IMR-90 (cell line): ENCODE measurements at regions not wholly inside any gene's neighbourhood (a gene's known extent, or its start where the extent isn't known, plus 50 kb on each side); places are given as distances from the start of the nearest gene placed in this dataset.

ENCODE experiments used
- ATAC-seq: fragments of 200-7000 bp; cut with Tn5 transposase; 2 replicates; pipeline ENCODE4 v1.9.1; 2020; ENCODE audit warnings: low read depth, mild to moderate bottlenecking, moderate library complexity
- BruUV-seq: library from RNA; stranded (reverse); fragments of 400-500 nt; replicated peaks from 2 replicates; lab custom pipeline; 2021; lab: Mats Ljungman, UMichigan
- CTCF ChIA-PET: fragments of 300-600 bp; formaldehyde crosslinking; extraction: SDS; loops from one replicate; lab custom pipeline; 2021; ENCODE audit warnings: antibody characterized with exemption; lab: Yijun Ruan, JAX
- POLR2A ChIA-PET: fragments of 300-600 bp; sonication (Branson Sonifier 250); formaldehyde crosslinking; loops from one replicate; lab custom pipeline; 2022; ENCODE audit warnings: antibody characterized with exemption; ENCODE audit not compliant: unreplicated experiment; lab: Charles Lee
- DNase-seq: peaks from one replicate; pipeline ENCODE4 v3.0.0; 2013
- H2AFZ ChIP-seq: replicated peaks from 2 replicates; pipeline ENCODE3; 2013; ENCODE audit warnings: low read length, mild to moderate bottlenecking; ENCODE audit not compliant: poor library complexity
- H2AK5ac ChIP-seq: 2 replicates; pipeline ENCODE4 v1.6.1; 2013; ENCODE audit warnings: low read depth, low read length, inconsistent platforms
- H2AK9ac ChIP-seq: replicated peaks from 2 replicates; pipeline ENCODE3; 2013; ENCODE audit warnings: mild to moderate bottlenecking, low read depth, low read length, moderate library complexity; ENCODE audit not compliant: poor library complexity
- H2BK120ac ChIP-seq: 2 replicates; pipeline ENCODE4 v1.6.1; 2013; ENCODE audit warnings: low read depth, low read length, inconsistent platforms
- H2BK15ac ChIP-seq: 3 replicates; pipeline ENCODE4 v1.6.1; 2013; ENCODE audit warnings: low read depth, low read length, inconsistent platforms
- H2BK20ac ChIP-seq: 2 replicates; pipeline ENCODE4 v1.6.1; 2013; ENCODE audit warnings: low read depth, mild to moderate bottlenecking, inconsistent platforms, low read length, moderate library complexity
- H2BK5ac ChIP-seq: 2 replicates; pipeline ENCODE4 v1.6.1; 2013; ENCODE audit warnings: mild to moderate bottlenecking, low read depth, low read length, inconsistent platforms; ENCODE audit not compliant: poor library complexity, severe bottlenecking
- H3K14ac ChIP-seq: replicated peaks from 2 replicates; pipeline ENCODE4 v1.6.1; 2013; ENCODE audit warnings: low read depth, low read length, inconsistent platforms
- H3K18ac ChIP-seq: 2 replicates; pipeline ENCODE4 v1.6.1; 2013; ENCODE audit warnings: low read depth, low read length, control low read depth
- H3K23ac ChIP-seq: 2 replicates; pipeline ENCODE4 v1.6.1; 2013; ENCODE audit warnings: low read depth, low read length, inconsistent platforms
- H3K27ac ChIP-seq: 2 replicates; pipeline ENCODE4 v1.5.1; 2013; ENCODE audit warnings: mild to moderate bottlenecking, control low read depth, low read length; ENCODE audit not compliant: insufficient read depth
- H3K27me3 ChIP-seq: 2 replicates; pipeline ENCODE4 v1.6.1; 2013; ENCODE audit warnings: low read length; ENCODE audit not compliant: control insufficient read depth, insufficient read depth
- H3K36me3 ChIP-seq: 2 replicates; pipeline ENCODE4 v1.6.1; 2013; ENCODE audit warnings: low read length, mixed read lengths; ENCODE audit not compliant: control insufficient read depth, insufficient read depth
- H3K4ac ChIP-seq: 2 replicates; pipeline ENCODE4 v1.6.1; 2013; ENCODE audit warnings: low read depth, low read length, inconsistent platforms
- H3K4me1 ChIP-seq: 2 replicates; pipeline ENCODE4 v1.6.1; 2013; ENCODE audit warnings: low read length, mixed read lengths; ENCODE audit not compliant: control insufficient read depth, insufficient read depth
- H3K4me2 ChIP-seq: 2 replicates; pipeline ENCODE4 v1.6.1; 2013; ENCODE audit warnings: low read depth, mild to moderate bottlenecking, control low read depth, low read length, moderate library complexity
- H3K4me3 ChIP-seq: 2 replicates; pipeline ENCODE4 v1.5.1; 2013; ENCODE audit warnings: low read depth, mild to moderate bottlenecking, control low read depth, low read length, moderate library complexity; ENCODE audit not compliant: insufficient read depth
- H3K56ac ChIP-seq: 2 replicates; pipeline ENCODE4 v1.6.1; 2013; ENCODE audit warnings: low read length, inconsistent platforms; ENCODE audit not compliant: insufficient read depth; ENCODE audit errors: extremely low read depth
- H3K79me1 ChIP-seq, 2 experiments: 2 replicates each; pipeline ENCODE4 v1.6.1; 2013; ENCODE audit warnings: low read length in 2 of 2, inconsistent platforms in 1 of 2, low read depth in 1 of 2
- H3K9ac ChIP-seq: 2 replicates; pipeline ENCODE4 v1.6.1; 2013; ENCODE audit warnings: low read depth, low read length, control low read depth
- H3K9me1 ChIP-seq: 2 replicates; pipeline ENCODE4 v1.6.1; 2013; ENCODE audit warnings: low read length, inconsistent platforms; ENCODE audit not compliant: insufficient read depth
- H3K9me3 ChIP-seq: 2 replicates; pipeline ENCODE4 v1.6.1; 2013; ENCODE audit warnings: low read length; ENCODE audit not compliant: control insufficient read depth, insufficient read depth
- H4K20me1 ChIP-seq: 2 replicates; pipeline ENCODE4 v1.6.1; 2013; ENCODE audit warnings: low read length, inconsistent platforms; ENCODE audit not compliant: insufficient read depth
- H4K5ac ChIP-seq: 2 replicates; pipeline ENCODE4 v1.6.1; 2013; ENCODE audit warnings: mild to moderate bottlenecking, low read depth, low read length, control low read depth
- H4K8ac ChIP-seq, 2 experiments: 2 replicates each; pipeline ENCODE4 v1.6.1; 2013; ENCODE audit warnings: low read depth in 2 of 2, low read length in 2 of 2, control low read depth in 1 of 2, inconsistent platforms in 1 of 2
- H4K91ac ChIP-seq: 2 replicates; pipeline ENCODE4 v1.6.1; 2013; ENCODE audit warnings: low read depth, low read length, inconsistent platforms; ENCODE audit not compliant: insufficient read depth
- BHLHE40 ChIP-seq: fragments of 150-350 bp; IDR thresholded peaks from 2 replicates; pipeline ENCODE4 v1.6.1; 2016; ENCODE audit warnings: mild to moderate bottlenecking, low read depth, low read length
- ELK1 ChIP-seq: fragments of 150-350 bp; IDR thresholded peaks from 2 replicates; pipeline ENCODE4 v1.6.1; 2016; ENCODE audit warnings: low read depth, mild to moderate bottlenecking, low read length, moderate library complexity, borderline replicate concordance
- FOS ChIP-seq: fragments of 150-350 bp; IDR thresholded peaks from 2 replicates; pipeline ENCODE4 v1.6.1; 2016; ENCODE audit warnings: low read depth, low read length
- MAFK ChIP-seq: IDR thresholded peaks from 2 replicates; pipeline ENCODE4 v1.6.1; 2012; ENCODE audit warnings: low read depth, low read length, improper control_type of control experiment
- MXI1 ChIP-seq: IDR thresholded peaks from 2 replicates; pipeline ENCODE4 v1.6.1; 2012; ENCODE audit warnings: low read depth, mild to moderate bottlenecking, low read length, moderate library complexity, borderline replicate concordance
- RAD21 ChIP-seq: IDR thresholded peaks from 2 replicates; pipeline ENCODE4 v1.6.1; 2012; ENCODE audit warnings: low read length, improper control_type of control experiment
- RCOR1 ChIP-seq: IDR thresholded peaks from 2 replicates; pipeline ENCODE4 v1.6.1; 2012; ENCODE audit warnings: mild to moderate bottlenecking, low read length, improper control_type of control experiment; ENCODE audit not compliant: insufficient replicate concordance
- RFX5 ChIP-seq: IDR thresholded peaks from 2 replicates; pipeline ENCODE4 v1.8.0; 2012; ENCODE audit warnings: low read depth, mild to moderate bottlenecking, low read length, moderate library complexity
- USF2 ChIP-seq: fragments of 150-350 bp; IDR thresholded peaks from 2 replicates; pipeline ENCODE4 v1.6.1; 2017; ENCODE audit warnings: mild to moderate bottlenecking, antibody characterized with exemption, low read length, low read depth
- WGBS, 2 experiments: methylation state at CpG; one replicate each; pipeline versions ENCODE4 v1.1.5 to v1.1.7; 2013; ENCODE audit warnings: missing lambda C conversion rate in 2 of 2; ENCODE audit not compliant: insufficient read length in 1 of 2; ENCODE audit errors: extremely low coverage in 2 of 2; 5-methylcytosine and 5-hydroxymethylcytosine counted together
- dilution Hi-C: fragments of 300-500 bp; cut with HindIII; formaldehyde crosslinking; loops from one replicate; pipeline ENCODE4 v1.14.3; 2018; ENCODE audit warnings: low sequenced_read_pairs; ENCODE audit not compliant: unreplicated experiment
- in situ Hi-C: fragments of 300-500 bp; cut with MboI; formaldehyde crosslinking; loops from 3 replicates; pipeline ENCODE4 v1.14.3; 2019; ENCODE audit warnings: low sequenced_read_pairs, inconsistent platforms, mixed read lengths
- intact Hi-C: fragments of 100-400 bp; cut with micrococcal nuclease; formaldehyde crosslinking; loops from 2 replicates; pipeline ENCODE4 v1.10.0; 2022

GRCh38 chr5:40227931-40228330 lies 451.8 kb upstream of the PTGER4 start:
- TF ChIP-seq MAFK: no peak
- TF ChIP-seq RFX5: no peak
- no peak for TF ChIP-seq BHLHE40
- TF ChIP-seq MXI1: no peak
- TF ChIP-seq ELK1: no peak
- TF ChIP-seq FOS: no peak
- no peak for TF ChIP-seq USF2
- no peak for TF ChIP-seq RAD21
- TF ChIP-seq RCOR1: no peak
- no peak overlapping the region for H3K4me3 ChIP-seq
- H4K91ac ChIP-seq: no peak overlapping the region
- peak overlapping the region; percentile 11; the same call in 1 of the 2 replicates for H2BK20ac ChIP-seq
- 0 out of 2 replicates have a peak overlapping the region, but pooled peaks have one; percentile 3 for H2AK5ac ChIP-seq
- H2BK5ac ChIP-seq: no peak overlapping the region
- no peak overlapping the region for H2AK9ac ChIP-seq
- H3K9me1 ChIP-seq: peaks cover 3% of the 10 kb centered on the region
- no TSS peak for BruUV-seq
- no peak overlapping the region for H4K5ac ChIP-seq
- no peak overlapping the region for H2BK15ac ChIP-seq
- ATAC-seq (no peak), DNase-seq (peak; percentile 33)
- H3K9me3 ChIP-seq: no peaks in the 10 kb centered on the region
- H2BK120ac ChIP-seq: no peak overlapping the region; the same call in 1 of the 2 replicates
- no peaks in the 10 kb centered on the region for H4K20me1 ChIP-seq
- H2AFZ ChIP-seq: no peak overlapping the region
- H4K8ac ChIP-seq: no peak overlapping the region
- no peak overlapping the region for H3K4me2 ChIP-seq
- ChIA-PET CTCF (interaction anchor here (1.2 kb wide), 1 partner anchor 17 kb away, joined by 3 read pairs; no protein-coding TSS in a partner anchor), POLR2A (no interaction called here)
- H3K36me3 ChIP-seq: no peaks in the 10 kb centered on the region
- H3K79me1 ChIP-seq: no peaks in the 10 kb centered on the region
- no peak overlapping the region for H3K14ac ChIP-seq
- peak overlapping the region; percentile 16; the same call in 1 of the 2 replicates for H3K18ac ChIP-seq
- no CpG with 5 or more reads among the region's 2 CpGs for WGBS, 2 experiments
- no peak overlapping the region for H3K4ac ChIP-seq
- H3K56ac ChIP-seq: no peak overlapping the region
- no peak overlapping the region for H3K23ac ChIP-seq
- intact Hi-C loops (loop anchor here (2.0 kb wide), 1 partner anchor 453 kb away; no protein-coding TSS in a partner anchor), dilution Hi-C loops (no loop called here), in situ Hi-C loops (loop anchor here (10.0 kb wide), 1 partner anchor 447 kb away; the partner anchor contains the start of gene PTGER4)
- H3K4me1 ChIP-seq: peaks cover 13% of the 10 kb centered on the region; the same call in 1 of the 2 replicates
- no peak overlapping the region for H3K9ac ChIP-seq
- H3K27me3 ChIP-seq: no peaks in the 10 kb centered on the region
- H3K27ac ChIP-seq: no peak overlapping the region
